HUES6 (cell line): ENCODE measurements at regions not wholly inside any gene's neighbourhood (a gene's known extent, or its start where the extent isn't known, plus 50 kb on each side); places are given as distances from the start of the nearest gene placed in this dataset.

Experiments
- H3K27ac ChIP-seq: 2 replicates; pipeline ENCODE4 v1.7.0; 2013; ENCODE audit warnings: low read depth, mild to moderate bottlenecking, low read length, inconsistent platforms
- H3K27me3 ChIP-seq: 2 replicates; pipeline ENCODE4 v1.6.1; 2013; ENCODE audit warnings: low read length; ENCODE audit not compliant: control insufficient read depth, insufficient read depth
- H3K36me3 ChIP-seq: 2 replicates; pipeline ENCODE4 v1.6.1; 2013; ENCODE audit warnings: low read length; ENCODE audit not compliant: control insufficient read depth, insufficient read depth
- H3K4me1 ChIP-seq: 2 replicates; pipeline ENCODE4 v1.6.1; 2013; ENCODE audit warnings: low read length; ENCODE audit not compliant: control insufficient read depth, insufficient read depth
- H3K4me3 ChIP-seq: 2 replicates; pipeline ENCODE4 v1.5.1; 2013; ENCODE audit warnings: low read depth, low read length
- H3K9ac ChIP-seq: one replicate; pipeline ENCODE4 v1.6.1; 2013; ENCODE audit warnings: mild to moderate bottlenecking, low read length
- H3K9me3 ChIP-seq: 2 replicates; pipeline ENCODE4 v1.6.1; 2013; ENCODE audit warnings: low read depth, low read length; ENCODE audit not compliant: control insufficient read depth, insufficient read depth

DNA sequence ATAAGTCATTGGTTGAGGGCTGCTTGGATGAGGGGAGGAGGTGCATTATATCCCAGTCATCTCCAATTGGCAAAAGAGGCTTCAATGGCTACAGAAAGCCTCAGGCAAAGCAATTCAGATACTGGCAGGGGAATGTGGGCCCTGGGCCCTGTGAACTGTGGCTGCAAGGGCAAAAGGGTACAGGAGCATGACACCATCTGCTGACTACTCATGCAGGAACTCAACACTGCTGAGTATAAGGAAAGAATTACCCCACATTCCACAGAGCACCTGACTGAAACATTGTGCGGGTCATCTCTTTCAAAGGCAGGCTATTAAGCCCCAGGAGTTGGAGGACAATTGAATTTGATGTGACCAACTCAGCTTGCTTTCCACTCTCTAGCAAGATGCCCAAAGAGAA, 92.1 kb upstream of the SPTLC3 start:
- Histone ChIP-seq H3K36me3 (no peaks in the 10 kb centered on the region), H3K4me1 (peaks cover 5% of the 10 kb centered on the region; the same call in 1 of the 2 replicates), H3K9me3 (peaks cover 4% of the 10 kb centered on the region; the same call in 1 of the 2 replicates), H3K27ac (no peak overlapping the region), H3K4me3 (no peak overlapping the region), H3K9ac (no peak overlapping the region), H3K27me3 (no peaks in the 10 kb centered on the region)

DNA sequence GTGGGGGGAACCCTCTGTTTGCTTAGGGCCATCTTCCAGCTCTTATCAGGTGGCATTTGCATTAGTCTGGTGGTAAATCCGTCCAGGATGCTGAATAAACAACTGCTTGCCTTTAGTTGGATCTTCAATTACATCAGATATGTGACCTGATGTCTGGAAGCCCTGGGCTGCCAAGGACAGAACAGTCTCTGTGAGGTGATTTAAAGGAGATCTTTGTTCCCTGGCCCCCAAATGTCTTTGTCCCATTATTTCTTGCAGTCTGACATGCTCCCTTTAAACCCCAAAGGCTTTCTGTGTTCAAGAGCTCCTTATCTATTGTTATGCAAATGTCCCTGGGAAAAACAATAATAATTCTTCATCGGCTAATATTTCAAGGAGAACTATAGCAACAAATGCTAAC, 84.6 kb upstream of the SPTLC3 start:
- Histone ChIP-seq H3K4me3 (no peak overlapping the region), H3K36me3 (no peaks in the 10 kb centered on the region), H3K27me3 (no peaks in the 10 kb centered on the region), H3K4me1 (peaks cover 34% of the 10 kb centered on the region), H3K27ac (no peak overlapping the region; the same call in 1 of the 2 replicates), H3K9me3 (peaks cover 18% of the 10 kb centered on the region), H3K9ac (no peak overlapping the region)

DNA sequence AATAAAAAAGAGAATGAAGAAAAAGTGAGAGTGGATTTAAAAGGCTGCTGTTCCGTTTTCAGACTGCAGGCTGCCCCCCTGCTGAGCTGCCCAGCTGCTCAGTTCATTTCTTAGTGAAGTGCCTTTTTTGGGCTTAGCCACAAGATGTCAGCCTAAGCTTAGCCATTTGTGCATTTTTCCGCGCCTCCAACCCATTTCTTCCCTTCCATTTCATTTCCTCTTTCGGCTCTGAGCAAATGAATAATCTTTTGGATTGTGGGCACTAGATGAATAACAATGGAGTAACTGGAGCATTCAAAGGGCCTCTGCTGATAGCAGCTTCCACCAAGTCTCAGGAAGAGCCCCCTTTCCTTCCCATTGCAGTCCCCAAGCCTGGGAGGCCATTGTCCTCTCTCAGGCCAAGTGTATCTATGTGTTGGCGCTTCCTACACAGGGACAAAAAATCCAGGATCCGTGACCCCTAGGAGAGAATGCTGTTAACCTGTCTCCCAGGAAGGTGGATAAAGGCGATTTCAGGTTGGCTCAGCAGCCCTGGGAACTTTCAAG, 83.5 kb upstream of the SPTLC3 start:
- Histone ChIP-seq H3K27ac (no peak overlapping the region), H3K9ac (no peak overlapping the region), H3K4me3 (no peak overlapping the region), H3K9me3 (peaks cover 18% of the 10 kb centered on the region), H3K36me3 (no peaks in the 10 kb centered on the region), H3K27me3 (no peaks in the 10 kb centered on the region), H3K4me1 (peaks cover 34% of the 10 kb centered on the region)

DNA sequence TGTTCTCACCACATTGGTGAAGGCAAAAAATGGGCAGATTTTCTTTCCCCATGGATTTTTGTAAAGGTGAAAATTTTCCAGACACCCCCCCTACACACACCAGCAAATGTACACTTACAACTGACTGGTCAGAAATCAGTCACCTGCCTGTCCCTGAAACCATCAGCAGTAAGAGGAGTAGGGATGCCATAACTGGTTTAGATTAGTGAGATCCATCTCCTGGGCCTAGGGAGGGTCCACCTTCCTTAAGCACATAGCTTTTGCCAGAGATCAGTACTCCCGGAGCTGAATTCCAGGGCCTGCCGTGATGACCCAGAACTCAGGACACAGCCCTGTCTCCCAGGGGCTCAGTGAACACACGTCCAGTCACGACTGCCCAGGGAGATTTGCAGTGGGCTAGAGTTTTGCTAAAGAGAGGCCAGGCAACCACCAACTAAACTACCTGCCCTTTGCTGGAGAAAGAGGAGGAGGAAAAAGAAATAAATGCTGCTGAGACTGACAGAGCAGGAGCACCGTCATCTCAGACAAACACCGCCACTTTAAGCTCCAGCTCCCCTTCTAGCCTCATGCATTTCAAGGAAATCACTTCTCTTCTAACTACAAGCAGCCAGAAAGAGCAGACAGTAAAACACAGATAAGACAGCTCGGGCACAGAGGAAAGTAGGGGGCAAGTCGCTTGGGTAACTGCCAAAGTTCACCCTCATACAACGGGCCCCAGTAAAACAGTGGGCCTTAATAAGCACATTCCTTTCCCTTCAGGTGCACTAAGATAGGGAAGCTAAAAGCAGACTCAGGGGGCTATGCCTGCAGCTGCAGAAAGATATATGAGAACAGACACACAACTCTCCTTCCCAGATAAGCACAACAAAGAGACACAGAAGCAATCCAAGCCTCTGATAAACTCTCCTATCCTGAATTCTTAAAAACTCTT, 82.6 kb upstream of the SPTLC3 start:
- Histone ChIP-seq H3K36me3 (no peaks in the 10 kb centered on the region), H3K9me3 (peaks cover 18% of the 10 kb centered on the region), H3K4me3 (no peak overlapping the region), H3K27me3 (no peaks in the 10 kb centered on the region), H3K27ac (no peak overlapping the region), H3K4me1 (peaks cover 34% of the 10 kb centered on the region), H3K9ac (no peak overlapping the region)

DNA sequence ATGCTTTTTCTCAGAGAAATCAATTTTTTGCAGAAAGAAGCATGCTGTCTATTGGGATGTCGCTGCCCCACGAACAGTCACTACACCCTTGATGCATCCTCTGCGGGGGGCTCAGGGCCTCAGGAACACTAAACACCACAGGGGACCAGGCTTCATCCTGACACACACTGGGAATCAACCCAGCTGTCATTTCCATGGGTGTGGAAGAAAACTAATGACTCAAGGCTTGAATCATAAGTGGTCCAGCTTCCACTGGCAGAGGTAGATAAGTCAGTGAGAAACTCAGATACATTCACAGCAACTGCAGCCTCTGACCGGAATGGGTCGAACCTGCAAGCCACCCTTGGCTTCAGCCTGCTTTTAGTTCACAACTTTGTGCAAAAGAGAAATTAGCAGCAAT, 81.3 kb upstream of the SPTLC3 start:
- H3K27ac ChIP-seq = no peak overlapping the region
- no peak overlapping the region for H3K4me3 ChIP-seq
- H3K9ac ChIP-seq = no peak overlapping the region
- H3K9me3 ChIP-seq = peaks cover 8% of the 10 kb centered on the region
- no peaks in the 10 kb centered on the region for H3K36me3 ChIP-seq
- H3K27me3 ChIP-seq = no peaks in the 10 kb centered on the region
- H3K4me1 ChIP-seq = peaks cover 34% of the 10 kb centered on the region

DNA sequence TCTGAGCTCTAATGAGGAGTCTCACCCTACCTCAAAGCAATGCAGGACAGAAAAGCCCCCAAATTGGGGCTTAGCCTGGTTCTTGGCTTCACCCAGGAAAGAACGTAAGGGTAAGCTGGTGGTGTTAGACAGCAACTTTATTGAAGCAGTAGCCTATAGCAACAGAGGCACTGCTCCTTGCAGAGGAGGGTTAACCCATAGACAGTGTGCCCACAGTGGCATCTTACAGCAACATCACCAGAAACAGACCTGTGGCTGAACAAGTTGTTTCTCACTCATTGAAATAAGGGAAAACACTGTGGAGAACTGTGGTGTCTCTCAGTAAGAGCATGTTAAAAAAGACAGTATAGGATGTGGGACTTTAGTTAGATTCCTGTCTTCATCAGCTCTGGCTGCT, 80.4 kb upstream of the SPTLC3 start:
- Histone ChIP-seq H3K4me3 (no peak overlapping the region), H3K4me1 (peaks cover 34% of the 10 kb centered on the region), H3K27ac (no peak overlapping the region), H3K9ac (no peak overlapping the region), H3K36me3 (no peaks in the 10 kb centered on the region), H3K27me3 (no peaks in the 10 kb centered on the region), H3K9me3 (no peaks in the 10 kb centered on the region)

DNA sequence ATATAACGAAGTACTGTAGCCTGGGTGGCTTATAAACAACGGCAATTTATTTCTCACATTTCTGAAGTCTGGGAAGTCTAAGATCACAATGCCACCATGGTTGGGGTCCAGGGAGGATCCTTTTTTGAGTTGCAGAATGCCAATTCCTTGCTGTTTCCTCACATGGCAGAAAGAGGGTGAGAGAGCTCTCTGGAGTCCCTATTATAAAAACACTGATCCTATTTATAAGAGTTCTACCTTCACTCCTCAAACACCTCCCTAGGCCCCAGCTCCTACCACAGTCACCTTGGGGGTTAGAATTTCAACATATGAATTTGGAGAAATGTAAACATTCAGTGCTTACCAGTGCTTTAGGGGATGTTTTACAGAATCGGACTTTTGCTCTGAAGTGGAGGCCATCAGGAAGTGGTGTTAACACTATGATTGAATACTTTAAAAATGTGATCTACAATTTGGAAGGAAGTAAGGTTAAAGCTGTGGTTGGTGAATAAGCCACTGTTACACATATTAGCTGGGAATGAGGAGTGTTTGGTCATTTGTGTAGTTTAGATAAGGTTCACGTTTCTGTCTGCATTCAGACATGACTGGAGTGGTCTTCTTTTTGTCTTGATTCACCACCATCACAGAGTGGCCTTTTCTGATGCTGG, 79.9 kb upstream of the SPTLC3 start:
- Histone ChIP-seq H3K4me1 (peaks cover 31% of the 10 kb centered on the region), H3K9ac (no peak overlapping the region), H3K9me3 (no peaks in the 10 kb centered on the region), H3K27me3 (no peaks in the 10 kb centered on the region), H3K27ac (no peak overlapping the region), H3K36me3 (no peaks in the 10 kb centered on the region), H3K4me3 (no peak overlapping the region)

DNA sequence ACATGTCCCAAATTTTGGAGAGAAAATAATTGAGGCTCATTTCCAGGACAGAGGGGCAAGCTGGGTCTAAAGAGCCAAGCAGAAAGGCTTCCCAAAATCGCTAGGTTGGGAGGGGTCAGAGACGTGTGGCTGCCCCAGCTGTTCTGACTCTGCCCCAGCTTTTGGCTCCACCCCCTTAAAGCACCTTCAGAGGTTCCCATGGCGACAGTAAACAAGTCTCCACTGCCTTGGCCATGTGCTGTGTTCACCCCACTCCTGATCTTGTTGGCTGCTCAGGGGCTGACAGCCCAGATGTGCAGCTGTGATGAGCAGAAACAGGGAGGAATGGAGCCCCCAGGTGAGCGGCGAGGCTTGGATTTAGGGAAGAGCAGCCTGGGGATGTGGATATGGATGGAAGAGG, 72.8 kb upstream of the SPTLC3 start:
- Histone ChIP-seq H3K36me3 (no peaks in the 10 kb centered on the region), H3K27me3 (no peaks in the 10 kb centered on the region), H3K9ac (no peak overlapping the region), H3K4me1 (no peaks in the 10 kb centered on the region), H3K4me3 (no peak overlapping the region), H3K9me3 (no peaks in the 10 kb centered on the region), H3K27ac (no peak overlapping the region)

DNA sequence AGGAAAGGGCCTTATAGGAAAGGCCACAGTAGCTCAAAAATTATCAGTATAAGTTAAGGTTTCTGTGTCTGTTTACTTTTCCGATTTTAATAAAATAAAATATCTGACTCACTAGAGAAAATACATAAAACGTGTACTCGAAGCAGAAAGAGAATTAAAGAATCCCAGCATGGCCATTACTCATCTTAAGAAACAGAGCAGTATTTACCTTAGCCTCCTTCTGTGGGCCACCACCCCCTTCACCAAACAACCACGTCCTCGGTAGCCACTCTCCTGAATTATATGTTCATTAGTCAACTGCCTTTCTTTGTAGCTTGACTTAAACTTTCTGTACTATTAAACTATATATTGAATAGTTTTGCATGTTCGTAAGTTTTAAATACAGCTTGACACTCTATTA, 72.2 kb upstream of the SPTLC3 start:
- H3K4me3 ChIP-seq = no peak overlapping the region
- H3K9me3 ChIP-seq = no peaks in the 10 kb centered on the region
- no peak overlapping the region for H3K9ac ChIP-seq
- H3K4me1 ChIP-seq = no peaks in the 10 kb centered on the region
- H3K27me3 ChIP-seq = no peaks in the 10 kb centered on the region
- H3K27ac ChIP-seq = no peak overlapping the region
- no peaks in the 10 kb centered on the region for H3K36me3 ChIP-seq

DNA sequence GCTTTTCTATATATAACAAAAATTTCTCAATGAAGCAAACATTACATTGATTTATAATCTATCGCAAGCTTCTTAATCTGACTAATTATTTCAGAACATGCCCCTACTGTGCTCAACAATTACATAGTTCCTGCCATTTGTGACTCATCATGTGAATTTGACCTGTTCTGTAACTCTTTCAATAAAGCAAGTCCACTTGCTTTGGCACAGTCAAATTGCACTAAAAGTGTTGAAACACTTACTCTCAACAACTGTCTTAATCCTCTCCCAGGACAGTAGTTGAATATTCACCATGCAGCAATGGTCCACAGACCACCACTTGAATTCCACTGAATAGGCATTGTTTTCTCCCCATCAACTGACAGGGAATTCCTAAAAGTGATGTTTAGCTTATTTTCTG, 67.7 kb upstream of the SPTLC3 start:
- Histone ChIP-seq H3K4me3 (no peak overlapping the region), H3K9ac (no peak overlapping the region), H3K9me3 (no peaks in the 10 kb centered on the region), H3K27ac (no peak overlapping the region), H3K27me3 (no peaks in the 10 kb centered on the region), H3K36me3 (no peaks in the 10 kb centered on the region), H3K4me1 (no peaks in the 10 kb centered on the region)

DNA sequence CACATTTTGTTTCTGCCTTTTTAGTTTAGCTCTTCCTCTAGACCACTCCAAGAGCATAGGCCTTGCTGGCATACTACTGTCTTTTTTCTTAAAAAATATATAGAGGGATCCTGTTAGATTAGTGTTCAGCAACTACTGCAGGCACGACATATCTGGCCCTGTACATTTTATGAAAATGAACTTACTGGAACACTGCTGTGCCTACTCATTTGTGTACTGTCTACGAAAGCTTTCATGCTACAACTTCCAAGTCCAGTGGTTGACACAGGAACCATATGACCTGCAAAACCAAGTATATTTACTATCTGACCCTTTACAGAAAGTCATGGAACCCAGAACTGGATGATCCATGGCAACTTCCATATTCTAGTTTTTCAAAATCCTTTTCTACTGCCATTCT, 66.6 kb upstream of the SPTLC3 start:
- no peaks in the 10 kb centered on the region for H3K27me3 ChIP-seq
- no peaks in the 10 kb centered on the region for H3K4me1 ChIP-seq
- H3K36me3 ChIP-seq = no peaks in the 10 kb centered on the region
- H3K4me3 ChIP-seq = no peak overlapping the region
- no peaks in the 10 kb centered on the region for H3K9me3 ChIP-seq
- H3K27ac ChIP-seq = no peak overlapping the region
- H3K9ac ChIP-seq = no peak overlapping the region
